NCI-H2107 treated with DMSO at 0.1 percent for 48 hours (cell line): ENCODE measurements at regions not wholly inside any gene's neighbourhood (a gene's known extent, or its start where the extent isn't known, plus 50 kb on each side); places are given as distances from the start of the nearest gene placed in this dataset.

Experiments used
- DNase-seq: peaks from one replicate; lab custom pipeline; 2025; ENCODE audit not compliant: unreplicated experiment; lab: John Stamatoyannopoulos, UW

GRCh38 chr3:6132684-6133432 is 728.1 kb upstream of the GRM7 start:
- no peak for DNase-seq

GRCh38 chr3:6142707-6143106 is 718.2 kb upstream of the GRM7 start:
- no peak for DNase-seq

GRCh38 chr3:6147883-6148282 is 713.0 kb upstream of the GRM7 start:
- DNase-seq, result no peak

- DNase-seq, result no peak
Measured at GRCh38 chr3:6155650-6156338, 705.1 kb upstream of the GRM7 start.

- no peak for DNase-seq
Measured at GRCh38 chr3:6165951-6166350, 695.0 kb upstream of the GRM7 start.

- no peak for DNase-seq
Measured at GRCh38 chr3:6168256-6168655, 692.7 kb upstream of the GRM7 start.

GRCh38 chr3:6172871-6173642 is 687.9 kb upstream of the GRM7 start:
- DNase-seq, result no peak

GRCh38 chr3:6177417-6177816 is 683.5 kb upstream of the GRM7 start:
- DNase-seq, result no peak

- DNase-seq, result no peak
Measured at GRCh38 chr3:6179761-6180160, 681.2 kb upstream of the GRM7 start.

- no peak for DNase-seq
Measured at GRCh38 chr3:6180171-6180570, 680.7 kb upstream of the GRM7 start.

GRCh38 chr3:6182476-6182875 is 678.4 kb upstream of the GRM7 start:
- DNase-seq, result no peak

- DNase-seq, result no peak
Measured at GRCh38 chr3:6182909-6183308, 678.0 kb upstream of the GRM7 start.

GRCh38 chr3:6189384-6189783 is 671.5 kb upstream of the GRM7 start:
- no peak for DNase-seq

GRCh38 chr3:6204891-6205290 is 656.0 kb upstream of the GRM7 start:
- DNase-seq, result no peak

- DNase-seq, result no peak
Measured at GRCh38 chr3:6216135-6217026, 644.5 kb upstream of the GRM7 start.

- no peak for DNase-seq
Measured at GRCh38 chr3:6220447-6220846, 640.5 kb upstream of the GRM7 start.

- DNase-seq, result no peak
Measured at GRCh38 chr3:6222069-6222468, 638.8 kb upstream of the GRM7 start.

- DNase-seq, result no peak
Measured at GRCh38 chr3:6223572-6223971, 637.3 kb upstream of the GRM7 start.

GRCh38 chr3:6228958-6229683 is 631.8 kb upstream of the GRM7 start:
- DNase-seq, result no peak

GRCh38 chr3:6229778-6230410 is 631.0 kb upstream of the GRM7 start:
- DNase-seq, result no peak
